Left lung (tissue), 4 donors: ENCODE measurements at regions not wholly inside any gene's neighbourhood (a gene's known extent, or its start where the extent isn't known, plus 50 kb on each side); places are given as distances from the start of the nearest gene placed in this dataset.
A peak's percentile ranks its signal among the peaks of the same experiment; 100 is the strongest.

Experiments
- ATAC-seq: fragments of 200-7000 bp; cut with Tn5 transposase; one replicate; pipeline ENCODE4 v1.9.1; 2020; ENCODE audit warnings: moderate library complexity
- DNase-seq, 4 donors: peaks; one replicate each; pipeline ENCODE4 v3.0.0-alpha.2; 2013 to 2020
- H3K27ac ChIP-seq, 2 donors: fragments of 200-600 bp; sonication (generic) in 1 of 2; one replicate each; pipeline versions ENCODE4 v1.5.0 to v1.8.0; 2020 to 2021
- H3K27me3 ChIP-seq, 2 donors: fragments of 200-600 bp; sonication (generic) in 1 of 2; one replicate each; pipeline versions ENCODE4 v1.5.0 to v1.8.0; 2020 to 2021
- H3K36me3 ChIP-seq, 2 donors: fragments of 200-600 bp; sonication (generic) in 1 of 2; one replicate each; pipeline versions ENCODE4 v1.5.0 to v1.8.0; 2020 to 2021
- H3K4me1 ChIP-seq, 2 donors: fragments of 200-600 bp; one replicate each; pipeline ENCODE4 v1.8.0; 2021
- H3K4me3 ChIP-seq, 2 donors: fragments of 200-600 bp; sonication (generic) in 1 of 2; one replicate each; pipeline versions ENCODE4 v1.5.0 to v1.8.0; 2020 to 2021; ENCODE audit warnings: mild to moderate bottlenecking in 1 of 2
- H3K9me3 ChIP-seq, 2 donors: fragments of 200-600 bp; sonication (generic) in 1 of 2; one replicate each; pipeline versions ENCODE4 v1.5.0 to v1.8.0; 2020 to 2021
- CTCF ChIP-seq, 2 donors: fragments of 200-600 bp; sonication (generic) in 1 of 2; IDR thresholded peaks; one replicate each; pipeline versions ENCODE4 v1.5.0 to v1.8.0; 2021; ENCODE audit warnings: antibody characterized with exemption in 2 of 2
- intact Hi-C, 2 donors: fragments of 100-400 bp; cut with DNase I; formaldehyde crosslinking; loops; one replicate each; pipeline versions ENCODE4 v1.11.2 to v1.14.2; 2022
- donor health status: DM: no; HTN: yes; CAD: no.
- donor health status: DM: no; HTN: no; CAD: no.

GRCh38 chr18:64258111-64258650, 109.3 kb upstream of the LINC00305 start:
- no peak for DNase-seq
- Histone ChIP-seq H3K4me3 (no peak overlapping the region), H3K36me3 (no peaks in the 10 kb centered on the region), H3K27me3 (no peaks in the 10 kb centered on the region), H3K4me1 (no peaks in the 10 kb centered on the region), H3K27ac (no peak overlapping the region), H3K9me3 (no peaks in the 10 kb centered on the region)
- intact Hi-C loops: no loop called here
- ATAC-seq: no peak
- TF ChIP-seq CTCF (IDR thresholded peaks at IDR 0.05): no peak

- Histone ChIP-seq H3K4me1 (no peaks in the 10 kb centered on the region), H3K9me3 (no peaks in the 10 kb centered on the region), H3K4me3 (no peak overlapping the region), H3K36me3 (no peaks in the 10 kb centered on the region), H3K27me3 (no peaks in the 10 kb centered on the region), H3K27ac (no peak overlapping the region)
- TF ChIP-seq CTCF (IDR thresholded peaks at IDR 0.05): no peak
- ATAC-seq (no peak), DNase-seq (no peak)
- intact Hi-C loops: no loop called here
These were observed 105.7 kb upstream of the LINC00305 start for GRCh38 chr18:64254399-64255093.

- no peaks in the 10 kb centered on the region for H3K4me1 ChIP-seq
- H3K36me3 ChIP-seq: no peaks in the 10 kb centered on the region
- no peak for TF ChIP-seq CTCF (IDR thresholded peaks at IDR 0.05)
- H3K27me3 ChIP-seq: no peaks in the 10 kb centered on the region
- DNase-seq (no peak), ATAC-seq (no peak)
- intact Hi-C loops: no loop called here
- H3K9me3 ChIP-seq: no peaks in the 10 kb centered on the region
- H3K27ac ChIP-seq: no peak overlapping the region
- H3K4me3 ChIP-seq: no peak overlapping the region
These were observed 105.0 kb upstream of the LINC00305 start for GRCh38 chr18:64253873-64254272.

- Histone ChIP-seq H3K27me3 (no peaks in the 10 kb centered on the region), H3K4me1 (no peaks in the 10 kb centered on the region), H3K27ac (no peak overlapping the region), H3K4me3 (no peak overlapping the region), H3K36me3 (no peaks in the 10 kb centered on the region), H3K9me3 (no peaks in the 10 kb centered on the region)
- ATAC-seq (no peak), DNase-seq (no peak)
- TF ChIP-seq CTCF (IDR thresholded peaks at IDR 0.05): no peak
- intact Hi-C loops: no loop called here
These were observed 104.3 kb upstream of the LINC00305 start for GRCh38 chr18:64253222-64253621.

DNA sequence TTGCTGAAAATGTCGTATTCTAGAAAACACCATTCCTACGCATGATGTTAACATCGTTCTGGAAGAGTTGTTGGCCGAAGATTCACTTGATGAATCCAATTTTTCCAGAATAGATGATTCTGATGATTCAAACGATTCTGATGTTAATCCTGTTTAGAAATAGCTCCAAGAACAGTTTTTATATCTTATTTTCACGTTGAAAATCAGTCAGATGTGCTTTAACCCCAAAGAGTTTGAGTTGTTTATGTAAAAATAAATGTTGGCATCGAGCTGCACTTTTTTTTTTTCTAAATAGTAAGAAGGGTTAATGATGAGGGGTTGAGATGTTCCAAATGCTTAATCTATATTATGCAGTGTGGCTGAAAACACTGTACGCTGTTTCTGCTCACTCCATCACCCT, 99.9 kb upstream of the LINC00305 start:
- DNase-seq (peak in 2 of 4 donors; percentile 26 to 31), ATAC-seq (no peak)
- H3K9me3 ChIP-seq: no peaks in the 10 kb centered on the region
- no peak overlapping the region for H3K27ac ChIP-seq
- no peaks in the 10 kb centered on the region for H3K4me1 ChIP-seq
- no peak overlapping the region for H3K4me3 ChIP-seq
- TF ChIP-seq CTCF (IDR thresholded peaks at IDR 0.05): no peak
- intact Hi-C loops: no loop called here
- H3K27me3 ChIP-seq: no peaks in the 10 kb centered on the region
- H3K36me3 ChIP-seq: no peaks in the 10 kb centered on the region
